ENCODE measurements at regions not wholly inside any gene's neighbourhood (a gene's known extent, or its start where the extent isn't known, plus 50 kb on each side); places are given as distances from the start of the nearest gene placed in this dataset.

- intact Hi-C loops (cut with DNase I, micrococcal nuclease): no loop called here
- ATAC-seq: no peak
- no peak for DNase-seq
These were observed 239.4 kb downstream of the IRF8 start for GRCh38 chr16:86138121-86139085.

GRCh38 chr16:86142801-86143236 lies 243.9 kb downstream of the IRF8 start:
- no peak for DNase-seq
- ATAC-seq: no peak
- intact Hi-C loops (cut with DNase I, micrococcal nuclease): no loop called here

GRCh38 chr16:86143666-86144065 lies 244.7 kb downstream of the IRF8 start:
- ATAC-seq: no peak
- intact Hi-C loops (cut with DNase I, micrococcal nuclease): no loop called here
- DNase-seq: no peak

GRCh38 chr16:86145669-86146068 lies 246.7 kb downstream of the IRF8 start:
- DNase-seq (no peak), ATAC-seq (no peak)
- intact Hi-C loops (cut with DNase I, micrococcal nuclease): no loop called here

GRCh38 chr16:86150641-86151238 lies 251.8 kb downstream of the IRF8 start:
- DNase-seq (no peak), ATAC-seq (no peak)
- intact Hi-C loops (cut with DNase I, micrococcal nuclease): no loop called here

- DNase-seq: peak; percentile 26 to 49
- intact Hi-C loops (cut with DNase I, micrococcal nuclease): no loop called here
- no peak for ATAC-seq
These were observed 252.4 kb downstream of the IRF8 start for GRCh38 chr16:86151239-86151851.

GRCh38 chr16:86156155-86156554 lies 257.2 kb downstream of the IRF8 start:
- ATAC-seq: no peak
- peak in 1 of 2 donors; percentile 48 for DNase-seq

GRCh38 chr16:86157616-86158247 lies 258.8 kb downstream of the IRF8 start:
- no peak for ATAC-seq
- DNase-seq: no peak
- intact Hi-C loops (cut with DNase I, micrococcal nuclease): no loop called here

More at GRCh38 chr16:86156155-86156554, 257.2 kb downstream of the IRF8 start:
- intact Hi-C loops (cut with DNase I, micrococcal nuclease): no loop called here

- DNase-seq (no peak), ATAC-seq (no peak)
- intact Hi-C loops (cut with DNase I, micrococcal nuclease): no loop called here
These were observed 259.9 kb downstream of the IRF8 start for GRCh38 chr16:86158688-86159360.

GRCh38 chr16:86165479-86165878 lies 266.5 kb downstream of the IRF8 start:
- intact Hi-C loops (cut with DNase I, micrococcal nuclease): no loop called here
- ATAC-seq (no peak), DNase-seq (no peak)

GRCh38 chr16:86166414-86166813 lies 267.5 kb downstream of the IRF8 start:
- intact Hi-C loops (cut with DNase I, micrococcal nuclease): no loop called here
- ATAC-seq: no peak

GRCh38 chr16:86167061-86167460 lies 268.1 kb downstream of the IRF8 start:
- no peak for DNase-seq
- intact Hi-C loops (cut with DNase I, micrococcal nuclease): no loop called here
- ATAC-seq: no peak

More at GRCh38 chr16:86166414-86166813, 267.5 kb downstream of the IRF8 start:
- no peak for DNase-seq

- intact Hi-C loops (cut with DNase I, micrococcal nuclease): no loop called here
- ATAC-seq: no peak
- no peak for DNase-seq
These were observed 271.8 kb downstream of the IRF8 start for GRCh38 chr16:86170720-86171119.

- ATAC-seq: no peak
- DNase-seq: no peak
- intact Hi-C loops (cut with DNase I, micrococcal nuclease): no loop called here
These were observed 272.4 kb downstream of the IRF8 start for GRCh38 chr16:86171329-86171728.

GRCh38 chr16:86175816-86176215 lies 276.9 kb downstream of the IRF8 start:
- intact Hi-C loops (cut with DNase I, micrococcal nuclease): no loop called here
- no peak for ATAC-seq
- no peak for DNase-seq

- intact Hi-C loops (cut with DNase I, micrococcal nuclease): no loop called here
- DNase-seq (no peak), ATAC-seq (no peak)
These were observed 277.5 kb downstream of the IRF8 start for GRCh38 chr16:86176462-86176861.

GRCh38 chr16:86180244-86180643 lies 281.3 kb downstream of the IRF8 start:
- intact Hi-C loops (cut with DNase I, micrococcal nuclease): no loop called here
- no peak for DNase-seq
- ATAC-seq: no peak

- intact Hi-C loops (cut with DNase I, micrococcal nuclease): no loop called here
- DNase-seq (no peak), ATAC-seq (no peak)
These were observed 281.8 kb downstream of the IRF8 start for GRCh38 chr16:86180780-86181179.

GRCh38 chr16:86181526-86181925 lies 282.6 kb downstream of the IRF8 start:
- intact Hi-C loops (cut with DNase I, micrococcal nuclease): no loop called here
- no peak for ATAC-seq
- DNase-seq: no peak
